NT2/D1 (cell line): ENCODE measurements at regions not wholly inside any gene's neighbourhood (a gene's known extent, or its start where the extent isn't known, plus 50 kb on each side); places are given as distances from the start of the nearest gene placed in this dataset.

Source experiments
- SUZ12 ChIP-seq: IDR thresholded peaks from 2 replicates; pipeline ENCODE4 v1.6.1; 2011; ENCODE audit not compliant: insufficient read length, insufficient read depth; ENCODE audit errors: extremely low read depth
- YY1 ChIP-seq: IDR thresholded peaks from 2 replicates; pipeline ENCODE4 v1.6.1; 2011; ENCODE audit not compliant: insufficient read length, insufficient read depth
- ZNF274 ChIP-seq: IDR thresholded peaks from 2 replicates; pipeline ENCODE4 v1.6.1; 2011; ENCODE audit warnings: mild to moderate bottlenecking, low read depth, low read length

DNA sequence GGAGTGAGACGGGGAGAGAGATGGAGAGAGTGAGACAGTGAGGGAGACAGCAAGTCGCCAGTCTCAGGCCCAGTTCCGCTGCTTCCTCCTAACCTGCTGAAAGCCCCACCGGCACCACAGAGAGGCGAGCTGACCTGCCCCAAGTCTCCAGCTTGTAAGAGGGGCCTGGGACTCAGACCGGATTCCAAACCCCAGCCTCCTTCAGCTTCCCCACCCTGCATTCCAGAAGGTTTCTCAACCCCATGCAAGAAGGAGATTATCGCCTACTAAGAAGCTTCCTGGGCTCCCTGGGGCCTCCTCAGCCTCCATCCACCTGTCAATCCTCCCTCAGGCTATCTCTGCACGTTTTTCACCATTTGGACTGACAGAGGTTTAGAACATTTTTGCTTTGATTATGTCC lies 173.1 kb upstream of the RAB6C start:
- no peak for TF ChIP-seq SUZ12
- no peak for TF ChIP-seq YY1
- TF ChIP-seq ZNF274 = no peak
